GM12873 (cell line): ENCODE measurements at regions not wholly inside any gene's neighbourhood (a gene's known extent, or its start where the extent isn't known, plus 50 kb on each side); places are given as distances from the start of the nearest gene placed in this dataset.

Source experiments
- TF ChIP-seq, protein P1 (sequence below): IDR thresholded peaks from 2 replicates; pipeline ENCODE4 v1.5.1; 2012; ENCODE audit warnings: low read depth, mild to moderate bottlenecking, moderate library complexity, low read length, control low read depth; ENCODE audit not compliant: insufficient read depth; ENCODE audit errors: missing control alignments

DNA sequence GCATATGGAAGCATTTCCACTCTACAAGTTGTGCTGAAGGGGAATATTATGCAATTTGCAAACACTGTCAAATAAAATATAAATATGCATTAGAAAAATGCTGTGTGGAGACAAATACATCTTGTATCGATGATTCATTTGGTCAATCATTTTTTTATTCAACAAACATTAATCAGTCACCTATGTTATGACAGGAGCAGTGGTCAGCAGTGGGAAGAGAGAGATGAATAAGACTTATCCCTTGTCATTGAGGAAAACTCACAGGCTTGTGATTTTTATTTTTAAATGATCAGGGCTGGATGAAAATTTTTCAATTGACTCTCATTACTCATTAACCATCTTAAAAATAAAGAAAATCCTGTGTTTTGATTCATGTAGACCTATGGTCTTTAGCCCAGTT, 574.1 kb downstream of the ACTL7B start:
- TF ChIP-seq, protein P1, sequence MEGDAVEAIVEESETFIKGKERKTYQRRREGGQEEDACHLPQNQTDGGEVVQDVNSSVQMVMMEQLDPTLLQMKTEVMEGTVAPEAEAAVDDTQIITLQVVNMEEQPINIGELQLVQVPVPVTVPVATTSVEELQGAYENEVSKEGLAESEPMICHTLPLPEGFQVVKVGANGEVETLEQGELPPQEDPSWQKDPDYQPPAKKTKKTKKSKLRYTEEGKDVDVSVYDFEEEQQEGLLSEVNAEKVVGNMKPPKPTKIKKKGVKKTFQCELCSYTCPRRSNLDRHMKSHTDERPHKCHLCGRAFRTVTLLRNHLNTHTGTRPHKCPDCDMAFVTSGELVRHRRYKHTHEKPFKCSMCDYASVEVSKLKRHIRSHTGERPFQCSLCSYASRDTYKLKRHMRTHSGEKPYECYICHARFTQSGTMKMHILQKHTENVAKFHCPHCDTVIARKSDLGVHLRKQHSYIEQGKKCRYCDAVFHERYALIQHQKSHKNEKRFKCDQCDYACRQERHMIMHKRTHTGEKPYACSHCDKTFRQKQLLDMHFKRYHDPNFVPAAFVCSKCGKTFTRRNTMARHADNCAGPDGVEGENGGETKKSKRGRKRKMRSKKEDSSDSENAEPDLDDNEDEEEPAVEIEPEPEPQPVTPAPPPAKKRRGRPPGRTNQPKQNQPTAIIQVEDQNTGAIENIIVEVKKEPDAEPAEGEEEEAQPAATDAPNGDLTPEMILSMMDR = no peak

DNA sequence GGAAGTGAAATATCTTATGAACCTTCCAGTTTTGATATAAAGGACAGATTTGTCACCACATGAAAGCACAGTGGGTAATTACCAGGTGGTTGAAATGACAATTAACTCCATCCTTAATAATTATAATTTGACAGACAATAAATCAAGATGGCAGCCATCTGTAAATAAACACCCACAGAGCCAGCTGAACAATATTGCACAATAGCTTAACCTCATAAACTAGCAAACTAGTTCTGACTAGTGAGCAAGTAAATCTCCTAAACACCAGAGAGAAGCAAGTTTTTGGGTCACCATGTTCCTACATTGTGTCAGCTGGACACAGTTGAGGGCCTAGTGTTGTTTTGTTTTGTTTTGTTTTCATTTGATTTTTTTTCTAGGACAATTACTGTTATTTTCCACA, 577.4 kb downstream of the ACTL7B start:
- TF ChIP-seq, protein P1 = no peak

DNA sequence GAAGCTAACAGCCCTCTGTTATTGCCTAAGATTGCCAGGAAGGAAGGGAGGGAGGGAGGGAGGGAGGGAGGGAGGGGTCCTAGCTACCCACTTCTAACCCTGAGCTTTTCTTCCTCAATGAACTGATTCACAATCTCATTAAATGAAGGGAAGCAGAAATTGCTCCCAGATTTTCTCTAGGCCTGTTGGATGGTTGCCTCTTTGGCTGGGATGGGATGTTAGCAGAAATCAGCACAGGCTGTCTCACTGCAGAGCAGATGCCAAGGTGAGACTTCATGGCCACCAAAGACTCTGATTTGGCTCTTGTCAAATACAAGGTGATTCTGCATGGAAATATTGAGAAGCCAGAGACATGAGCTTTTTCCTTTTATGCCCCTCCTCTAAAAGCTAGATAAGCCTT, 578.6 kb downstream of the ACTL7B start:
- TF ChIP-seq, protein P1 = no peak

DNA sequence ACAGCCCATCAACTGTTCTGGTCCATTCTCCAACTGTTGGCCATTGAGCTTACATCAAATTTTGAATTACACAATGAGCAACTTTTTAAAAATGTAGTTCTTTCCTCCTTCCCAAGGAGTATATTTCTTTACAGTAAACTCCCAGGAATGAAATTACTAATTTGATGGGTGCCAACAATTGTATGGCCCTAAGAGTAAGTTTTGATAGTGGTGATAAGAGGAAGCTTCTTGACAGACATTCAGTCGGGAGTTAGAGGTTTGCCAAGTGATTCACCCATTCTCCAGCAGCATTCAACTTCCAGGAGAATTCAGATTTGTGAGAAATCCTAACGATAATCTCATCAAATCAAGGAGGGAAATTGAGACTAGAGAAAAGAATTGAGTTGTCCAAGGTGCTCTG, 579.9 kb downstream of the ACTL7B start:
- TF ChIP-seq, protein P1 = no peak

DNA sequence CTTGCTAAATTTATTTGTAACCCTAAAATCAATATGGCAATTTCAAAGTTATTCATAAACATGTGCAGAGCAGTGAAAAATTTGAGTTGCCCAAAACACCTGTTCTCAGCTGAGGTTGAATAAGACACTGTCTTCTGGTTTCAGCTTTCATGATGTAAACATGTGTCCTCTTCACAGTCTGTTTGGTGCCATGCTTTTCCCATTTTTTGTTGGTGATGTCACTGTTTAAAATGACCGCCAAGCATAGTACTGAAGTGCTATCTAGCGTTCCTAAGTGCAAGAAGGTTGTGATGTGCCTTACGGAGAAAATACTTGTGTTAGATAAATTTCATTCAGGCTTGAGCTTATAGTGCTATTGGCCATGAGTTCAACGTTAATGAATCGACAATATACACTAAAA, 580.8 kb downstream of the ACTL7B start:
- TF ChIP-seq, protein P1 = no peak

DNA sequence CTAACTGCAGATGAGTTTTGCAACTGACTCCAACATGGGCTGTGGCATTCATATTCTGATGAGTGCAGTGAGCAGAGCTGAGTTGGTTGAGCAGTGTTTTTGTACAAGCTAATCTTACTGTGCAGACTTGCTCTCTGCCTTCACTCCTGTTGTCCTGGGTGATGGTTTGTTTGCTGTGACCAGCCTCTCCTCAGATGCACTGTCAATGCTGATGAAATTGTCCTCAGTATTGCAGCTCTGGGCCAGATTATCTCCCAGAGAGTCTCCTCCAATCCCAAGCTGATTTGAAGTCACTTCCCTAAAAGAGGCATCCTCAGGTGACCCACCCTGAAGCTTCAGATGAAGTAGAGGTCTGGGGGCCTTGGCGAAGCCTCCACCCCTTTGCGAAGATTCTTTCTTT, 581.8 kb downstream of the ACTL7B start:
- TF ChIP-seq, protein P1 = no peak

DNA sequence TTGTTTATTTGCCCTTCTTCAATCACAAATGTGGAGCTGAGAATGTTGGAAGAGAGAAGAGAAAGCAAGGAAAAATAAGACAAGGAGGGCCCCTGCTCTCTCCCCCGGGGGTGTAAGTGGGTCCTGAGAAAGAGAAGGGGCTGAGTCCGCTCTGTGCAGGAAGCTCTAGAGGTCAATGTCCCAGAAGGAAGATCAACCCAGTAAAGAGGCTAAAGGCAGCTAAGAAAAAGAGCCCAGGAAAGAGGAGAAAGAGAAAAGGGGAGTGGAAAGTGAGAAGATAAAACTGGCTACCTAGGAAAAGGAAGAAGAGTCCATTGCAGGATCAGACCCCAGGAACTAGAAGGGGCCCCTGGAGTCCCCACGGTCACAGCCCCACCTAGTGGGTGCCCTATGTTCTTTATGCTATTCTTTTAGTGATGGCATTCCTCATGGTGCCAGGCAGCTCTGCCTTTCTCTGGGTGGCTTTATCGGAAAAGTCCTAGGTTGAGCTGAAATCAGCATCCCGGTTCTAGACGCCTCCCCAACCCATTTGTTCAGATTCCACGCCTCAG, 583.4 kb downstream of the ACTL7B start:
- TF ChIP-seq, protein P1 = peak; percentile 65
